Colonic mucosa (tissue), 4 donors: ENCODE measurements at regions not wholly inside any gene's neighbourhood (a gene's known extent, or its start where the extent isn't known, plus 50 kb on each side); places are given as distances from the start of the nearest gene placed in this dataset.

ENCODE experiments used
- DNase-seq: peaks from one replicate; pipeline ENCODE4 v3.0.0-alpha.2; 2020
- H3K27ac ChIP-seq: fragments of 200-600 bp; one replicate; pipeline ENCODE4 v1.8.0; 2021
- H3K27me3 ChIP-seq: fragments of 200-600 bp; one replicate; pipeline ENCODE4 v1.8.0; 2021
- H3K36me3 ChIP-seq: fragments of 200-600 bp; one replicate; pipeline ENCODE4 v1.8.0; 2021
- H3K4me1 ChIP-seq: fragments of 200-600 bp; one replicate; pipeline ENCODE4 v1.8.0; 2021; ENCODE audit warnings: mild to moderate bottlenecking
- H3K4me3 ChIP-seq: fragments of 200-600 bp; one replicate; pipeline ENCODE4 v1.8.0; 2021
- H3K9ac ChIP-seq, 2 donors: one replicate each; pipeline ENCODE4 v1.7.0; 2013; ENCODE audit warnings: control low read depth in 2 of 2, low read depth in 2 of 2, low read length in 2 of 2
- H3K9me3 ChIP-seq: fragments of 200-600 bp; one replicate; pipeline ENCODE4 v1.8.0; 2021
- intact Hi-C: fragments of 100-400 bp; cut with DNase I; formaldehyde crosslinking; loops from one replicate; pipeline ENCODE4 v1.14.1; 2022
- TF ChIP-seq, protein P1 (sequence below): fragments of 200-600 bp; IDR thresholded peaks from one replicate; pipeline ENCODE4 v1.8.0; 2022; ENCODE audit warnings: antibody characterized with exemption, mild to moderate bottlenecking
- donor health status: healthy.
- donor health status: DM: no; HTN: no; CAD: no.
- donor health status: DM: no; HTN: no; CAD: no.

DNA sequence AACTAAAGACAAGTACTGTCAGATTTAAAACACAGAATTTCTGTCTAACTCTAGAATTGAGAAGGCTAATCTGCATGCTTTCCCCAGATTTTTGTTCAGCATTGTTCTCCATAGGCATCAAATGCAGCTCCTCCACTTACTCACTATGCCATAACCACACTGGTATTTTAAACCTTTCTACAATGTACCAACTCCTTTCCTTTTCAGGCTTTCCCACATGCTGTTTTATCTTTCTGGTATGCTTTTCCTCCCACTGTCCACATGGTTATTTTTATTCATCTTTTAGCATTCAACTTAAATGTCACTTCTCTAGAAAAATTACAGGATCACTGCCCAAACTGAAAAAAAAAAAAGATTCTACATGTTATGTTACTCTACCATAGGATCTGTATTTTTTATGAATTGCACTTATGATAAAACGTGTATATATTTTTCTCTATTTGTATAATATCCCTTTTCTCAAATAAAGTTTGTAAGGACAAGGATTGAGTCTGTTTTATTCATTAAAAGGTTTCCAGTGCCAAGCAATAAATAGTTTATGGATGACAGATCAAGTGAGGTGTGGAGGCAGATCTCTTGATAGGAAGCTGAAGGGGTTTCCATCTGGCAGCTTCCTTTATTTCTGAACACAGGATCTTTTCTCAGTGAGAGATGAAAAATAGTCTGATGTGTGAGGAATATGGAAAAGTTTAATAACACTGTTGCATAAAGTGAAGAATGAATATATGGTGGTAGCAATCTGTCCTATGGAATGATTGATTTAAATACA lies 1064.5 kb downstream of the ZPLD1 start:
- H3K36me3 ChIP-seq = no peaks in the 10 kb centered on the region
- H3K4me3 ChIP-seq = no peak overlapping the region
- H3K27ac ChIP-seq = no peak overlapping the region
- TF ChIP-seq, protein P1, sequence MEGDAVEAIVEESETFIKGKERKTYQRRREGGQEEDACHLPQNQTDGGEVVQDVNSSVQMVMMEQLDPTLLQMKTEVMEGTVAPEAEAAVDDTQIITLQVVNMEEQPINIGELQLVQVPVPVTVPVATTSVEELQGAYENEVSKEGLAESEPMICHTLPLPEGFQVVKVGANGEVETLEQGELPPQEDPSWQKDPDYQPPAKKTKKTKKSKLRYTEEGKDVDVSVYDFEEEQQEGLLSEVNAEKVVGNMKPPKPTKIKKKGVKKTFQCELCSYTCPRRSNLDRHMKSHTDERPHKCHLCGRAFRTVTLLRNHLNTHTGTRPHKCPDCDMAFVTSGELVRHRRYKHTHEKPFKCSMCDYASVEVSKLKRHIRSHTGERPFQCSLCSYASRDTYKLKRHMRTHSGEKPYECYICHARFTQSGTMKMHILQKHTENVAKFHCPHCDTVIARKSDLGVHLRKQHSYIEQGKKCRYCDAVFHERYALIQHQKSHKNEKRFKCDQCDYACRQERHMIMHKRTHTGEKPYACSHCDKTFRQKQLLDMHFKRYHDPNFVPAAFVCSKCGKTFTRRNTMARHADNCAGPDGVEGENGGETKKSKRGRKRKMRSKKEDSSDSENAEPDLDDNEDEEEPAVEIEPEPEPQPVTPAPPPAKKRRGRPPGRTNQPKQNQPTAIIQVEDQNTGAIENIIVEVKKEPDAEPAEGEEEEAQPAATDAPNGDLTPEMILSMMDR = no peak
- no peak overlapping the region for H3K9ac ChIP-seq
- intact Hi-C loops = no loop called here
- no peak for DNase-seq
- no peaks in the 10 kb centered on the region for H3K4me1 ChIP-seq
- H3K9me3 ChIP-seq = no peaks in the 10 kb centered on the region
- no peaks in the 10 kb centered on the region for H3K27me3 ChIP-seq

DNA sequence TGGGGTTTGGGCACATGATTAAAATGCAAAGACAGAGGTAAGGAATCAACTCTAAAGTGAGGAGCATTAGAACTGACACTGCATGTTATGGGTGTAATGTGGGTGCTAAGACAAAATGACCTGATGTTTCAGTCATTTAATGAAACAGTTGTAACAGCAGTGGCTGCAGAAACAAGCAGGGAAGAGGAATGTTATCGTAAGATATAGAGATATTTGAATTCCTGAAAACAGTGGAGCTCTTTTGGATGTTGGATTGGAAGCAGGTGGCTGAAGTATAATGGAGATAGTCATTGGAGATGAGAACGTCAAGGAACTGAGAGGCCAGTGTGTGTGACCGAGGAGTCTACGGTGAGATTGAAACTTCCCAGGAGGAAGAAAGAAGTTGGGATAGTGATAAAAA lies 1065.2 kb downstream of the ZPLD1 start:
- Histone ChIP-seq H3K4me1 (no peaks in the 10 kb centered on the region), H3K36me3 (no peaks in the 10 kb centered on the region), H3K9me3 (no peaks in the 10 kb centered on the region), H3K27ac (no peak overlapping the region), H3K27me3 (no peaks in the 10 kb centered on the region), H3K9ac (no peak overlapping the region), H3K4me3 (no peak overlapping the region)
- no peak for DNase-seq
- intact Hi-C loops = no loop called here
- TF ChIP-seq, protein P1 = no peak

DNA sequence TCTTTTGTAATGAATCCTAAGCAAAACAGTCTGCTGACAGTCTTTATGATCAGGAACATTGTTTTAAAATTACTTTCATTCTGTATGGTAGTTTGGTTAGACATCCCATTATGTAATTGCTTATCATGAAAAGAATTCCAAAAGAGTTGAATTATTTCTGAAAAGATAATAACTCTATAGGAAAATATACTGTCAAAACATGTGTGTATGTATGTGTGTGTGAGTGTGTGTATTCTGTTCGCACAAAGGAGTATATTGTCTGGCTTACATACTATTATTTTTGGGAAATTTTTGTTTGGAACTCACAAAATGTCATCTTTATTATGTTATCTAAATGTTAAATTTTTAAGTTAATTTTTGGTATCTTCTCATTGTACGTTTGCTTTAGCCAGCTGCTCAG lies 1075.9 kb downstream of the ZPLD1 start:
- TF ChIP-seq, protein P1 = no peak
- Histone ChIP-seq H3K9ac (no peak overlapping the region), H3K4me1 (no peaks in the 10 kb centered on the region), H3K27ac (no peak overlapping the region), H3K36me3 (no peaks in the 10 kb centered on the region), H3K4me3 (no peak overlapping the region), H3K9me3 (no peaks in the 10 kb centered on the region), H3K27me3 (no peaks in the 10 kb centered on the region)
- DNase-seq = no peak
- intact Hi-C loops = no loop called here

DNA sequence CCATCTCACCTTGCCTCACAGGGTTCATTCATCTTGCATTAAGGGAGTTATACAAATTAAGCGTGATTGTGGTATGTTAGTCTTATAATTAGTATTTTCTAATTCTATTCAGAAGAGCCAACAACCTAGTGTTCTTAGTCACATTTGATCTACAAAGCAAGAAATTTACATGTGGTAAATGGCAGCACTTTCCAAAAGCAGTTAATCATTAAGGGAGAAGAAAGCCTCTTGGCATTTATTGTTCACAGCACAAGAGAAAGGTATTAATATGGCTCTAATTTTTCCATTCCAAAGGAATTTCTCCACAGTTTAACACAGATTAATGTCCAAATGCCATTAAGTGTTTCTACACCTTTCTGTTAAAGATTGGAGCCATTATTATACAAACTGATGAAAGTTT lies 1077.1 kb downstream of the ZPLD1 start:
- intact Hi-C loops = no loop called here
- no peaks in the 10 kb centered on the region for H3K36me3 ChIP-seq
- no peak overlapping the region for H3K4me3 ChIP-seq
- no peaks in the 10 kb centered on the region for H3K9me3 ChIP-seq
- TF ChIP-seq, protein P1 = no peak
- H3K27me3 ChIP-seq = no peaks in the 10 kb centered on the region
- no peaks in the 10 kb centered on the region for H3K4me1 ChIP-seq
- H3K9ac ChIP-seq = no peak overlapping the region
- H3K27ac ChIP-seq = no peak overlapping the region
- no peak for DNase-seq

DNA sequence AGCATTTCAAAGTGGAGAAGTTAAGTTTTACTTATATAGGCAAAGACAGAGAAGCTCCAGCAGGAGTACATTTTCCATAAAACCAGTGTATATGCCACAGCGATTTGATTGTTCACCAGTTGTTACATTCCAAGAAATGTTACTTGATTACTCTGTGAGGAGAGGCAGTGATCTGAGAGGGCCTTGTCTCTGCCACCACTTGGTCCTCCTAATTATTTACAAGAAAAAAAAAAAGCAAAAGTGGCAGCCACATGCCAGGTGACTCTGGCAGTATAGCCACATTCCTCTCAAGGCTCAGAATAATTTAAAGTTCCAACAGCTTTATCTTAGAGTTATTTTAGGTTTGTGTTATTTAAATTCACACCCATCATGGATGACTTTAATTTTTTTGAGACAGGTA lies 1077.8 kb downstream of the ZPLD1 start:
- Histone ChIP-seq H3K4me3 (no peak overlapping the region), H3K36me3 (no peaks in the 10 kb centered on the region), H3K9me3 (no peaks in the 10 kb centered on the region), H3K27me3 (no peaks in the 10 kb centered on the region), H3K4me1 (no peaks in the 10 kb centered on the region), H3K27ac (no peak overlapping the region), H3K9ac (no peak overlapping the region)
- intact Hi-C loops = no loop called here
- TF ChIP-seq, protein P1 = no peak
- DNase-seq = no peak
